ENCODE measurements at regions not wholly inside any gene's neighbourhood (a gene's known extent, or its start where the extent isn't known, plus 50 kb on each side); places are given as distances from the start of the nearest gene placed in this dataset.

DNA sequence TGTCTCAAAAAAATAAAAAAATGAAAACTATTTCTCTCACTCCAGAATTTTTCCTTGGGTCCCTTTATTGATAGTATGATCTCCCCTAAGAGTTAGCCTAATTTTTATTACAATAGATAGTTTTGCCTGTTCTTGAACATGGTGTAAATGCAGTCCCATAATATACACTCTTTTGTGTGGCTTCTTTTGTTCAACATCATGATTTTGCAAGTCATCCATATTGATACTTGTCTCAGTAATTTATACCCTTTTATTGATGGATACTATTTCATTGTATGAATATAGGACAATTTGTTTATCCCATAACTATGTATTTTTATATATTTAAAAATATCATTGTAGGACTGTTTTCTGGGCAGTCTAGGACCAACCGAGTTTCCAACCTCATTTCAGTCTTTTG, 207.0 kb downstream of the UTP18 start:
- TF ChIP-seq CHD1 (IDR thresholded peaks at IDR 0.05; ENCODE audit: low read length), result no peak
- no peak for TF ChIP-seq ZNF282 (CRISPR knock-in tag; IDR thresholded peaks at IDR 0.05)
- TF ChIP-seq, protein P1, sequence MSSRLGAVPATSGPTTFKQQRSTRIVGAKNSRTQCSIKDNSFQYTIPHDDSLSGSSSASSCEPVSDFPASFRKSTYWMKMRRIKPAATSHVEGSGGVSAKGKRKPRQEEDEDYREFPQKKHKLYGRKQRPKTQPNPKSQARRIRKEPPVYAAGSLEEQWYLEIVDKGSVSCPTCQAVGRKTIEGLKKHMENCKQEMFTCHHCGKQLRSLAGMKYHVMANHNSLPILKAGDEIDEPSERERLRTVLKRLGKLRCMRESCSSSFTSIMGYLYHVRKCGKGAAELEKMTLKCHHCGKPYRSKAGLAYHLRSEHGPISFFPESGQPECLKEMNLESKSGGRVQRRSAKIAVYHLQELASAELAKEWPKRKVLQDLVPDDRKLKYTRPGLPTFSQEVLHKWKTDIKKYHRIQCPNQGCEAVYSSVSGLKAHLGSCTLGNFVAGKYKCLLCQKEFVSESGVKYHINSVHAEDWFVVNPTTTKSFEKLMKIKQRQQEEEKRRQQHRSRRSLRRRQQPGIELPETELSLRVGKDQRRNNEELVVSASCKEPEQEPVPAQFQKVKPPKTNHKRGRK (tag; IDR thresholded peaks at IDR 0.05), result no peak
- WGBS (ENCODE audit: insufficient coverage, low coverage, missing lambda C conversion rate), result 13% methylated on average over 1 of the region's 1 CpG
- H3K36me3 ChIP-seq (ENCODE audit: control insufficient read depth, insufficient read depth, low read length), result no peaks in the 10 kb centered on the region
- FAIRE-seq (no peak), DNase-seq (ENCODE audit: extremely low read depth in 1 of 4, low spot score in 3 of 4) (no peak), ATAC-seq (no peak)
- no peaks in the 10 kb centered on the region for H4K20me1 ChIP-seq (replicated peaks; ENCODE audit: control insufficient read depth, insufficient read depth, low read length)
- POLR2A ChIA-PET, result no interaction called here
- no peak overlapping the region for H2AFZ ChIP-seq (ENCODE audit: low read depth, low read length)
- H3K9ac ChIP-seq (ENCODE audit: insufficient read depth in 1 of 2, low read depth in 2 of 2, low read length in 2 of 2), result no peak overlapping the region
- H3K4me3 ChIP-seq, result no peak overlapping the region
- no peak overlapping the region for H3K27ac ChIP-seq (ENCODE audit: extremely low read depth, low read depth, low read length)
- BruUV-seq (replicated peaks), result no TSS peak
- H3K9me3 ChIP-seq (replicated peaks; ENCODE audit: control insufficient read depth, insufficient read depth, low read depth, low read length), result no peaks in the 10 kb centered on the region
- H3K79me2 ChIP-seq (ENCODE audit: control insufficient read depth, insufficient read depth, low read length), result no peaks in the 10 kb centered on the region
- in situ Hi-C loops (cut with MboI) (no loop called here), intact Hi-C loops (cut with micrococcal nuclease) (loop anchor here (10.0 kb wide), 1 partner anchor 143 kb away; no protein-coding TSS in a partner anchor)
- H3K27me3 ChIP-seq (ENCODE audit: control insufficient read depth in 2 of 2, insufficient read depth in 2 of 2, low read length in 2 of 2), result no peaks in the 10 kb centered on the region
- CTCF ChIA-PET (ENCODE audit: low intra/inter-chr PET ratio), result no interaction called here
- no peaks in the 10 kb centered on the region for H3K9me1 ChIP-seq (ENCODE audit: control insufficient read depth, insufficient read depth, low read length)
- H3K4me1 ChIP-seq (replicated peaks in 1 of 2; ENCODE audit: control insufficient read depth in 2 of 2, insufficient read depth in 2 of 2, low read length in 2 of 2), result no peaks in the 10 kb centered on the region
- no peak overlapping the region for H3K4me2 ChIP-seq (ENCODE audit: insufficient read depth, low read length)

DNA sequence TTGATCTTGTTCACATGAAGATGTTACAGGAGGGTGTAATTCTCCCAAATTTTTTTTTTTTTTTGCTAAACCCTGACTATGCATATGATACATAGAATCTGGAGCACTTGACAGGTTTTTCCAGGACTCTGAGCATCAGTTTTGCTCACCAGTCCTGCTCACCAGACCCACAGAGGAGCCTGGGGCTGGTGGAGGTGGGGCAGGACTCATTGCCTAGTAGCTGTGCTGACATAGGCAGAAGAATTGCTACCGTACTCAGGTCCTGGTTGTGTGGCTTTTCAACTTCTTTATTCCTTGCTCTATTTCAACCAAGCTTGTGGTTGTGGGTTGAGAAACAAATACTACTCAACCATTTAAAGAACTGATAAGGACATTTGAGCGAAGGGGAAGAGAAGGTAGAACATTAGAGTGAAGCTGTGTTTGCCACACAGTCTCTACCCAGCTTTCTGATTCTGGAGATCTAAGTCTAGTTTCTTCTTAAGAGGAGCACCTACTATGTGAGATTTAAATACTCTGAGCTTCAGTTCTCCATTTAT, 212.4 kb downstream of the UTP18 start:
- H3K4me2 ChIP-seq (ENCODE audit: insufficient read depth, low read length), result no peak overlapping the region
- no peaks in the 10 kb centered on the region for H3K79me2 ChIP-seq (ENCODE audit: control insufficient read depth, insufficient read depth, low read length)
- CTCF ChIA-PET (ENCODE audit: low intra/inter-chr PET ratio), result no interaction called here
- no peaks in the 10 kb centered on the region for H3K36me3 ChIP-seq (ENCODE audit: control insufficient read depth, insufficient read depth, low read length)
- FAIRE-seq (no peak), DNase-seq (ENCODE audit: extremely low read depth in 1 of 4, low spot score in 3 of 4) (no peak), ATAC-seq (no peak)
- no peak overlapping the region for H3K9ac ChIP-seq (ENCODE audit: insufficient read depth in 1 of 2, low read depth in 2 of 2, low read length in 2 of 2)
- no peak overlapping the region for H2AFZ ChIP-seq (ENCODE audit: low read depth, low read length)
- H3K9me3 ChIP-seq (replicated peaks; ENCODE audit: control insufficient read depth, insufficient read depth, low read depth, low read length), result no peaks in the 10 kb centered on the region
- no peak for TF ChIP-seq C11orf30 (IDR thresholded peaks at IDR 0.05; ENCODE audit: low read depth)
- TF ChIP-seq, protein P2, sequence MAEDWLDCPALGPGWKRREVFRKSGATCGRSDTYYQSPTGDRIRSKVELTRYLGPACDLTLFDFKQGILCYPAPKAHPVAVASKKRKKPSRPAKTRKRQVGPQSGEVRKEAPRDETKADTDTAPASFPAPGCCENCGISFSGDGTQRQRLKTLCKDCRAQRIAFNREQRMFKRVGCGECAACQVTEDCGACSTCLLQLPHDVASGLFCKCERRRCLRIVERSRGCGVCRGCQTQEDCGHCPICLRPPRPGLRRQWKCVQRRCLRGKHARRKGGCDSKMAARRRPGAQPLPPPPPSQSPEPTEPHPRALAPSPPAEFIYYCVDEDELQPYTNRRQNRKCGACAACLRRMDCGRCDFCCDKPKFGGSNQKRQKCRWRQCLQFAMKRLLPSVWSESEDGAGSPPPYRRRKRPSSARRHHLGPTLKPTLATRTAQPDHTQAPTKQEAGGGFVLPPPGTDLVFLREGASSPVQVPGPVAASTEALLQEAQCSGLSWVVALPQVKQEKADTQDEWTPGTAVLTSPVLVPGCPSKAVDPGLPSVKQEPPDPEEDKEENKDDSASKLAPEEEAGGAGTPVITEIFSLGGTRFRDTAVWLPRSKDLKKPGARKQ (CRISPR knock-in tag; IDR thresholded peaks at IDR 0.05), result no peak
- H3K4me1 ChIP-seq (replicated peaks in 1 of 2; ENCODE audit: control insufficient read depth in 2 of 2, insufficient read depth in 2 of 2, low read length in 2 of 2), result no peaks in the 10 kb centered on the region
- no peaks in the 10 kb centered on the region for H4K20me1 ChIP-seq (replicated peaks; ENCODE audit: control insufficient read depth, insufficient read depth, low read length)
- H3K9me1 ChIP-seq (ENCODE audit: control insufficient read depth, insufficient read depth, low read length), result no peaks in the 10 kb centered on the region
- no TSS peak for BruUV-seq (replicated peaks)
- in situ Hi-C loops (cut with MboI), result no loop called here
- no peaks in the 10 kb centered on the region for H3K27me3 ChIP-seq (ENCODE audit: control insufficient read depth in 2 of 2, insufficient read depth in 2 of 2, low read length in 2 of 2)
- H3K27ac ChIP-seq (ENCODE audit: extremely low read depth, low read depth, low read length), result no peak overlapping the region
- intact Hi-C loops (cut with micrococcal nuclease), result no loop called here
- POLR2A ChIA-PET, result no interaction called here
- H3K4me3 ChIP-seq, result no peak overlapping the region
- 0% methylated on average over 2 of the region's 2 CpGs for WGBS (ENCODE audit: insufficient coverage, low coverage, missing lambda C conversion rate)
